ENCODE measurements at regions not wholly inside any gene's neighbourhood (a gene's known extent, or its start where the extent isn't known, plus 50 kb on each side); places are given as distances from the start of the nearest gene placed in this dataset.

DNA sequence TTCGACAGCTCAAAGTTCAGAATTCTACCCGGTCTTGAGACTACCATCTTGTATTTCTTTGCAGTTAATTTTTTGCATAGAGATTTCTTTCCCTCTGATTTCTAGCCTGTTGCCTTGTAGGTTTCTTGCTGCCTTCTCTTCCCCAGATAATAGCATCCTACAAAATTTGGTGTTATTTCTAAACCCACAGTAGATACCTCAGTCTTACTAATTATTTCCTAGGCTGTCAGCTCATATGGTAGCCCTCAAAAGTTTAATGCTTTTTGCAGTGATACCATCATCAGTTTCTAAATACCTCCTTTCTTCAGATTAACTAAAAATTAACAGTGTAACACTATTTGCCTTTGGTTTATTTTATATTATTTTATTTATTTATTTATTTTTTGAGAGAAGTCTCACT is 61.9 kb upstream of the TMPO start:
- no peak for DNase-seq (ENCODE audit: extremely low read depth in 1 of 11, low read depth in 9 of 11, low spot score in 4 of 11)

DNA sequence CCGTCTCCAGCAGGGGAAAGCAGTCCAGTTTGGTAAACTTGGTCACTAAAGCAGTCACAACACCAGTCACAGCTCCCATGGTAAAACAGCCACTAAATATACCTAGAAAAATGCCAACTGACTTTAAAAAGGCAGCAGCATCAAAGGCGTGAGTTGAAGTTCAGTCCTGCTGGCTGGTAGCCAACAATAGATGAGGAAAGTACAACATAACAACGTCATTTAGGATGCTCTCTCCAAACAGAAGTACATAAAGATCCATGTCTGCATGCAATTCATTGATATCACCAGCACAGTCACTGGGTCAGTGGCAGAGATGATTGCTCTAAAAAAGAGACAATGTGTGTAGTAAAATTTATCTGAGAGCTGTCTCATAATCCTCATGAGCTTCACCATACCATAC is 59.3 kb upstream of the TMPO start:
- DNase-seq (ENCODE audit: extremely low read depth in 1 of 11, low read depth in 9 of 11, low spot score in 4 of 11), result no peak

DNA sequence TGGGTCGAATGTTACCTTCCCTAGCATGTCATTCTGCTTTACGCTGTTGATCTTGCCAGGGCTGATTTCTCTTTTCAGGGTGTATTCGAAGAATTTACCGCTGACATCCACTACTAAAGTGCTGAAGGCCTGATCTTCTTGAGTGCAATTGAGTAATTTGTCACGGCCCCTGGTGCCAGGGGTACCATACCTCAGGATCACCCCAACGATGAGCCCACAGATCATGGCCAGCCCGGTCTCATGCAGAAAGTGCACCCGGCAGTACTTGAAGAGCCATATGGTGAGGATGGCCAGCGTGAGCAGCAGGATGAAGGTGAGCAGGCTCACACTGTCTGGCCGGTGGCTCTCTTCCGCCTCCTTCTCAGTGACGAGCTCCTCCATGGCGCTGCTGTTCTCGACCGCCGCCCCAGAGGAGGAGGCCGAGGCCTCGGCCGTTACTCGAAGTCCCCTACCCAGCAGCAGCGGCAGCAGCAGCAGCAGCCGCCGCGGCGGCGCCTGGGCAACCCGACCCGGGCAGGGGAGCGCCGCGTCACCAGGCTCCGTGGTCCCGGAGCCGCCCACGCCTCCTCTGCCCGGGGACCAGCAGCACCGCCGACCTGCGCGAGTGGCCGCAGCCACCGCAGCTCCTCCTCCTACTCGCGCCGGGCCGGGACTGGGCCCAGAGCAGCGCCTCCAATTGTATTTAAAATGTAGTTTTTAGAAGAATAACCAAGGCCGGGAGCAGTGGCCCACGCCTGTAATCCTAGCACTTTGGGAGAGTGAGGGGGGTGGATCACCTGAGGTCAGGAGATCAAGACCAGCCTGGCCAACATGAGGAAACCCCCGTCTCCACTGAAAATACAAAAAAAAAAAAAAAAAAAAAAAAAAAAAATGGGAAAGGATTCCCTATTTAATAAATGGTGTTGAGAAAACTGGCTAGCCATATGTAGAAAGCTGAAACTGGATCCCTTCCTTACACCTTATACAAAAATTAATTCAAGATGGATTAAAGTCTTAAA is 58.5 kb upstream of the TMPO start:
- DNase-seq (ENCODE audit: extremely low read depth in 1 of 11, low read depth in 9 of 11, low spot score in 4 of 11), result peak in 9 of 11 donors; percentile 31 to 70 (median 46)

DNA sequence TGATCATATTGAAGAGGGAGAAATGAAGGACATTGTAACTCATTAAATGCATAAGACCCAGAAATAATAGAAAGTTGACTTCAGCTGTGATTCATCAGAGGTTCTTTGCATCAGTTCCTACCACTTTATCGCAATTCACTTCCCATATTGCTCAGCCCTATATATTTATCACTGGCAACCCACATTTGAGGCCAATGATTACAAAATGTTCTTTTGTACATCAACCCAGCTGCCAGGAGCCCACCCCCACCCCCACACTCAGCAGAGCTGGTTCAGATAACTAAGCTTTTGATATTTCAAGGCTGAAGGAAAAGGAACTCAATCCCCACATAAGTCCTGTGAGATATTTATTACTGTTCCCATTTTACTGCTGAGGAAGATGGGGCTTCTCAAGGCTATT is 51.2 kb upstream of the TMPO start:
- no peak for DNase-seq (ENCODE audit: extremely low read depth in 1 of 11, low read depth in 9 of 11, low spot score in 4 of 11)

DNA sequence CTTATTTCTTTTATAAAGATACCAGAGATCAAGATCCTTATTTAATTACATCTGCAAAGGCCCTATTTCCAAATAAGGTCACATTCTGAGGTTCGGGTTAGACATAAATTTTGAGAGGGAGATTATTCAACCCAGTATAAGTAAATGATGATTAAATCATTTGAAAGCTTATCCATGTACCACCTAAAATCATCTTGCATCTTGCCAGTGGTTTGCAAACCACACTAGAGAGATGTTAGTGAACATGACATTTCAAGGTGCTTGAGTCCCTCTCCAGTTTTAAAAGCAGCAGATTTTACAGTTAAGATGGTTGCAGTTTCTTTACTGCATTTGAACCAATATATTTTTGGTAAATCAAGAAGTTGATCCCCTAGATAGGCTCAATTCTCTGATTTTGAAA is 49.9 kb upstream of the TMPO start:
- DNase-seq (ENCODE audit: extremely low read depth in 1 of 11, low read depth in 9 of 11, low spot score in 4 of 11), result no peak
